Activated CD8-positive, alpha-beta T cell treated with anti-CD3 and anti-CD28 coated beads for 36 hours (primary cell): ENCODE measurements at regions not wholly inside any gene's neighbourhood (a gene's known extent, or its start where the extent isn't known, plus 50 kb on each side); places are given as distances from the start of the nearest gene placed in this dataset.
"Not testable (repeated sequence)": the region's sequence is repeated elsewhere in the genome, so short reads cannot be mapped to it uniquely, and the experiment has no call there.

Experiments used
- ATAC-seq: fragments of 200-7000 bp; cut with Tn5 transposase; one replicate; pipeline ENCODE4 v1.10.0; 2021; ENCODE audit warnings: mild to moderate bottlenecking, moderate library complexity
- CTCF ChIA-PET: fragments of 350-600 bp; sonication (Branson Sonifier 250); formaldehyde crosslinking; loops from one replicate; lab custom pipeline; 2021; ENCODE audit warnings: antibody characterized with exemption; lab: Charles Lee
- POLR2A ChIA-PET: fragments of 350-600 bp; sonication (Branson Sonifier 250); formaldehyde crosslinking; loops from one replicate; lab custom pipeline; 2021; ENCODE audit warnings: antibody characterized with exemption; lab: Charles Lee
- DNase-seq: peaks from one replicate; pipeline ENCODE4 v3.0.0-alpha.2; 2020
- H3K27ac Mint-ChIP-seq: one replicate; pipeline ENCODE4 v1.8.0; 2021; ENCODE audit warnings: mild to moderate bottlenecking, mixed read lengths
- H3K27me3 Mint-ChIP-seq: one replicate; pipeline ENCODE4 v1.8.0; 2021; ENCODE audit warnings: mixed read lengths
- H3K36me3 Mint-ChIP-seq: one replicate; pipeline ENCODE4 v1.8.0; 2021; ENCODE audit warnings: low read depth, mixed read lengths
- H3K4me1 Mint-ChIP-seq: one replicate; pipeline ENCODE4 v1.8.0; 2021; ENCODE audit warnings: low read depth, mixed read lengths
- H3K4me3 Mint-ChIP-seq: one replicate; pipeline ENCODE4 v1.8.0; 2021; ENCODE audit warnings: mild to moderate bottlenecking, moderate library complexity, mixed read lengths
- H3K9me3 Mint-ChIP-seq: one replicate; pipeline ENCODE4 v1.8.0; 2021; ENCODE audit warnings: mixed read lengths
- CTCF ChIP-seq: fragments of 200-600 bp; IDR thresholded peaks from one replicate; pipeline ENCODE4 v1.8.0; 2022; ENCODE audit warnings: antibody characterized with exemption, mild to moderate bottlenecking
- intact Hi-C: fragments of 100-400 bp; cut with micrococcal nuclease; formaldehyde crosslinking; loops from one replicate; pipeline ENCODE4 v1.10.0; 2022

GRCh38 chr7:142482891-142483658, 225.2 kb upstream of the PRSS58 start:
- no peaks in the 10 kb centered on the region for H3K27me3 Mint-ChIP-seq
- ChIA-PET POLR2A (no interaction called here), CTCF (interaction anchor here (0.7 to 26.6 kb wide), 28 partner anchors 15 to 390 kb away, joined by 3 to 513 read pairs (median 4); no protein-coding TSS in a partner anchor)
- peak; percentile 61 for TF ChIP-seq CTCF
- H3K27ac Mint-ChIP-seq: peak overlapping the region; percentile 94
- DNase-seq (peak; percentile 80), ATAC-seq (peak; percentile 83)
- peak overlapping the region; percentile 31 for H3K4me3 Mint-ChIP-seq
- peaks cover 47% of the 10 kb centered on the region for H3K4me1 Mint-ChIP-seq
- intact Hi-C loops: no loop called here
- no peaks in the 10 kb centered on the region for H3K36me3 Mint-ChIP-seq
- H3K9me3 Mint-ChIP-seq: no peaks in the 10 kb centered on the region

- Mint-ChIP-seq H3K9me3 (no peaks in the 10 kb centered on the region), H3K36me3 (no peaks in the 10 kb centered on the region), H3K4me1 (peaks cover 62% of the 10 kb centered on the region), H3K27ac (peak overlapping the region; percentile 55), H3K4me3 (no peak overlapping the region), H3K27me3 (no peaks in the 10 kb centered on the region)
- ChIA-PET CTCF (interaction anchor here (0.9 to 26.6 kb wide), 7 partner anchors 10 to 126 kb away, joined by 3 to 513 read pairs (median 4); no protein-coding TSS in a partner anchor), POLR2A (no interaction called here)
- intact Hi-C loops: no loop called here
- TF ChIP-seq CTCF: no peak
- ATAC-seq (no peak), DNase-seq (no peak)
Measured at GRCh38 chr7:142481548-142481947, 223.7 kb upstream of the PRSS58 start.

GRCh38 chr7:142478479-142479220, 220.8 kb upstream of the PRSS58 start:
- peaks cover 76% of the 10 kb centered on the region for H3K4me1 Mint-ChIP-seq
- TF ChIP-seq CTCF: peak; percentile 67
- no peaks in the 10 kb centered on the region for H3K36me3 Mint-ChIP-seq
- DNase-seq: peak; percentile 41
- no peak overlapping the region for H3K4me3 Mint-ChIP-seq
- no peaks in the 10 kb centered on the region for H3K27me3 Mint-ChIP-seq
- ChIA-PET CTCF (interaction anchor here (0.6 to 26.6 kb wide), 29 partner anchors 8 to 382 kb away, joined by 3 to 513 read pairs (median 4); no protein-coding TSS in a partner anchor), POLR2A (interaction anchor here (0.6 to 1.5 kb wide), 3 partner anchors 14 to 1493 kb away, joined by 3 to 4 read pairs (median 3); no protein-coding TSS in a partner anchor)
- H3K9me3 Mint-ChIP-seq: no peaks in the 10 kb centered on the region
- H3K27ac Mint-ChIP-seq: peak overlapping the region; percentile 25
- ATAC-seq: peak; percentile 50
- intact Hi-C loops: no loop called here

GRCh38 chr7:142477801-142478200, 219.9 kb upstream of the PRSS58 start:
- H3K4me3 Mint-ChIP-seq, H3K9me3 Mint-ChIP-seq, ATAC-seq, DNase-seq, H3K27me3 Mint-ChIP-seq, H3K36me3 Mint-ChIP-seq: not testable (repeated sequence)
- intact Hi-C loops: loop anchor here (2.0 kb wide), 1 partner anchor 41 kb away; no protein-coding TSS in a partner anchor
- ChIA-PET POLR2A (interaction anchor here (0.7 to 1.5 kb wide), 2 partner anchors 13 to 1492 kb away, joined by 3 to 4 read pairs; no protein-coding TSS in a partner anchor), CTCF (interaction anchor here (0.6 to 26.6 kb wide), 25 partner anchors 9 to 383 kb away, joined by 3 to 513 read pairs (median 4); no protein-coding TSS in a partner anchor)
- Mint-ChIP-seq H3K4me1 (peaks cover 74% of the 10 kb centered on the region), H3K27ac (peak overlapping the region; percentile 78)

- TF ChIP-seq CTCF: no peak
- Mint-ChIP-seq H3K36me3 (no peaks in the 10 kb centered on the region), H3K9me3 (no peaks in the 10 kb centered on the region), H3K4me1 (peaks cover 69% of the 10 kb centered on the region), H3K27ac (peak overlapping the region; percentile 78), H3K4me3 (no peak overlapping the region), H3K27me3 (no peaks in the 10 kb centered on the region)
- no peak for DNase-seq
- CTCF ChIA-PET: interaction anchor here (1.2 to 26.6 kb wide), 5 partner anchors 9 to 44 kb away, joined by 3 to 513 read pairs (median 8); no protein-coding TSS in a partner anchor
- ATAC-seq: no peak
- POLR2A ChIA-PET: no interaction called here
- intact Hi-C loops: loop anchor here (2.0 kb wide), 1 partner anchor 40 kb away; no protein-coding TSS in a partner anchor
Measured at GRCh38 chr7:142477079-142477651, 219.3 kb upstream of the PRSS58 start.
